SK-N-SH (cell line): ENCODE measurements at regions not wholly inside any gene's neighbourhood (a gene's known extent, or its start where the extent isn't known, plus 50 kb on each side); places are given as distances from the start of the nearest gene placed in this dataset.

Experiments used
- CTCF ChIA-PET: fragments of 300-600, 350-600 bp; formaldehyde crosslinking; extraction: SDS; loops from one replicate; lab custom pipeline; 2021; lab: Yijun Ruan, JAX
- POLR2A ChIA-PET: fragments of 350-600 bp; sonication (Branson Sonifier 250); formaldehyde crosslinking; extraction: SDS; loops from one replicate; lab custom pipeline; 2020; ENCODE audit warnings: antibody characterized with exemption, inconsistent platforms; lab: Yijun Ruan, JAX
- DNase-seq: peaks from one replicate; pipeline ENCODE4 v3.0.0; 2012
- H2AFZ ChIP-seq: fragments of 200-600 bp; sonication (generic); 2 replicates; pipeline ENCODE4 v1.8.1; 2016; ENCODE audit warnings: antibody characterized with exemption, mild to moderate bottlenecking, low read depth
- H3F3A ChIP-seq: fragments of 200-600 bp; sonication (generic); replicated peaks from 2 replicates; pipeline ENCODE3; 2016; ENCODE audit warnings: antibody characterized with exemption, mild to moderate bottlenecking; ENCODE audit not compliant: insufficient read depth
- H3K27ac ChIP-seq, 2 experiments: fragments of 200-500 bp in 1 of 2; fragments of 200-600 bp in 1 of 2; sonication (Bioruptor generic) in 1 of 2; sonication (generic), shearing (Covaris generic) in 1 of 2; 2 replicates each; pipeline versions ENCODE4 v1.5.1 to v1.6.1; 2014 to 2016; ENCODE audit warnings: low read depth in 2 of 2, inconsistent platforms in 1 of 2, low read length in 1 of 2, mild to moderate bottlenecking in 1 of 2, mixed read lengths in 1 of 2
- H3K27me3 ChIP-seq: fragments of 200-600 bp; sonication (generic), shearing (Covaris generic); 2 replicates; pipeline ENCODE4 v1.6.1; 2016; ENCODE audit warnings: mixed run types; ENCODE audit not compliant: insufficient read depth
- H3K36me3 ChIP-seq, 2 experiments: fragments of 200-500 bp in 1 of 2; fragments of 200-600 bp in 1 of 2; sonication (Bioruptor generic) in 1 of 2; sonication (generic) in 1 of 2; replicated peaks in 1 of 2; 2 replicates each; pipeline versions ENCODE3 to v1.5.1; 2014 to 2016; ENCODE audit warnings: low read length in 1 of 2, mild to moderate bottlenecking in 1 of 2; ENCODE audit not compliant: insufficient read depth in 2 of 2, control insufficient read depth in 1 of 2
- H3K4me1 ChIP-seq, 2 experiments: fragments of 200-500 bp in 1 of 2; fragments of 200-600 bp in 1 of 2; sonication (Bioruptor generic) in 1 of 2; sonication (generic), shearing (Covaris generic) in 1 of 2; 2 replicates each; pipeline versions ENCODE4 v1.5.1 to v1.6.1; 2014 to 2016; ENCODE audit warnings: low read depth in 1 of 2, low read length in 1 of 2, mixed run types in 1 of 2; ENCODE audit not compliant: insufficient read depth in 2 of 2, control insufficient read depth in 1 of 2
- H3K4me2 ChIP-seq: fragments of 200-600 bp; sonication (generic), shearing (Covaris generic); 2 replicates; pipeline ENCODE4 v1.6.1; 2017; ENCODE audit warnings: mixed run types
- H3K4me3 ChIP-seq, 2 experiments: fragments of 200-500 bp in 1 of 2; fragments of 200-600 bp in 1 of 2; sonication (Bioruptor generic) in 1 of 2; sonication (generic), shearing (Covaris generic) in 1 of 2; 2 replicates each; pipeline versions ENCODE4 v1.5.1 to v1.8.1; 2014 to 2016; ENCODE audit warnings: low read depth in 2 of 2, inconsistent platforms in 1 of 2, low read length in 1 of 2, mild to moderate bottlenecking in 1 of 2, mixed read lengths in 1 of 2, moderate library complexity in 1 of 2
- H3K79me2 ChIP-seq: fragments of 200-600 bp; sonication (generic); 2 replicates; pipeline ENCODE4 v1.8.1; 2017; ENCODE audit warnings: mild to moderate bottlenecking; ENCODE audit not compliant: insufficient read depth
- H3K9ac ChIP-seq: fragments of 200-600 bp; sonication (generic); 2 replicates; pipeline ENCODE4 v1.6.1; 2017; ENCODE audit warnings: mixed run types
- H3K9me2 ChIP-seq: fragments of 200-600 bp; sonication (generic); 2 replicates; pipeline ENCODE4 v1.6.1; 2017; ENCODE audit warnings: mixed run types
- H3K9me3 ChIP-seq: fragments of 200-600 bp; sonication (generic); 2 replicates; pipeline ENCODE4 v1.6.1; 2017; ENCODE audit warnings: mixed run types, mild to moderate bottlenecking, moderate library complexity
- H4K20me1 ChIP-seq: fragments of 200-600 bp; sonication (generic); 2 replicates; pipeline ENCODE4 v1.6.1; 2017; ENCODE audit warnings: mild to moderate bottlenecking, mixed run types; ENCODE audit not compliant: insufficient read depth
- CHD2 ChIP-seq: fragments of 150-350 bp; IDR thresholded peaks from 2 replicates; pipeline ENCODE4 v1.6.1; 2018; ENCODE audit warnings: low read length; ENCODE audit not compliant: partially characterized antibody
- EZH2phosphoT487 ChIP-seq: fragments of 200-600 bp; sonication (generic); IDR thresholded peaks from 2 replicates; pipeline ENCODE4 v1.6.1; 2017; ENCODE audit warnings: low read depth, mixed run types, mild to moderate bottlenecking, antibody characterized with exemption, moderate library complexity, borderline replicate concordance
- GABPA ChIP-seq: IDR thresholded peaks from 2 replicates; pipeline ENCODE4 v1.4.0; 2012; ENCODE audit warnings: low read depth, mild to moderate bottlenecking
- GATA2 ChIP-seq: sonication (generic); formaldehyde crosslinking; IDR thresholded peaks from 2 replicates; pipeline ENCODE4 v1.5.0; 2020; ENCODE audit warnings: mild to moderate bottlenecking, missing genetic modification reagents
- IRF3 ChIP-seq: fragments of 150-350 bp; IDR thresholded peaks from 2 replicates; pipeline ENCODE4 v1.6.1; 2016; ENCODE audit warnings: mild to moderate bottlenecking, low read depth, low read length
- JUND ChIP-seq: IDR thresholded peaks from 2 replicates; pipeline ENCODE4 v1.4.0; 2012
- PBX3 ChIP-seq: IDR thresholded peaks from 2 replicates; pipeline ENCODE4; 2012
- POLR2AphosphoS5 ChIP-seq: IDR thresholded peaks from 2 replicates; pipeline ENCODE4 v1.6.1; 2012; ENCODE audit warnings: low read depth, low read length
- RCOR1 ChIP-seq: fragments of 150-350 bp; IDR thresholded peaks from 2 replicates; pipeline ENCODE4 v1.6.1; 2017; ENCODE audit warnings: antibody characterized with exemption, low read length
- TAF1 ChIP-seq: IDR thresholded peaks from 2 replicates; pipeline ENCODE4 v1.6.1; 2012; ENCODE audit warnings: low read depth, mild to moderate bottlenecking, low read length, moderate library complexity, borderline replicate concordance
- TEAD4 ChIP-seq: IDR thresholded peaks from 2 replicates; pipeline ENCODE4 v1.4.0; 2012; ENCODE audit warnings: mild to moderate bottlenecking, borderline replicate concordance; ENCODE audit not compliant: insufficient read depth
- ZBTB33 ChIP-seq: IDR thresholded peaks from 2 replicates; pipeline ENCODE4 v1.4.0; 2012; ENCODE audit warnings: low read depth, borderline replicate concordance
- WGBS: methylation state at CpG from one replicate; pipeline ENCODE4 v1.1.6; 2017; ENCODE audit warnings: low lambda C conversion rate; 5-methylcytosine and 5-hydroxymethylcytosine counted together

- H3K4me1 ChIP-seq = no peaks in the 10 kb centered on the region
- H3F3A ChIP-seq = peaks cover 3% of the 10 kb centered on the region
- POLR2A ChIA-PET = no interaction called here
- H3K79me2 ChIP-seq = no peaks in the 10 kb centered on the region
- H4K20me1 ChIP-seq = no peaks in the 10 kb centered on the region
- no peaks in the 10 kb centered on the region; the same call in 1 of the 2 replicates for H3K9me3 ChIP-seq
- no peak overlapping the region for H3K4me3 ChIP-seq
- WGBS = 87% methylated on average over 9 of the region's 9 CpGs
- DNase-seq = no peak
- H3K4me2 ChIP-seq = no peak overlapping the region
- no peak for TF ChIP-seq IRF3
- TF ChIP-seq CHD2 = no peak
- TF ChIP-seq EZH2phosphoT487 = no peak
- no peak for TF ChIP-seq POLR2AphosphoS5
- no peak for TF ChIP-seq TAF1
- no peak for TF ChIP-seq PBX3
- TF ChIP-seq RCOR1 = no peak
- TF ChIP-seq TEAD4 = no peak
- no peak for TF ChIP-seq GATA2 (CRISPR knock-in tag)
- no peak for TF ChIP-seq ZBTB33
- TF ChIP-seq JUND = no peak
- no peak for TF ChIP-seq GABPA
- H3K27me3 ChIP-seq = no peaks in the 10 kb centered on the region
- CTCF ChIA-PET = interaction anchor here (1.2 to 2.7 kb wide), 2 partner anchors 12 to 275 kb away, joined by 3 to 11 read pairs; no protein-coding TSS in a partner anchor
- H3K27ac ChIP-seq = no peak overlapping the region
- no peak overlapping the region for H2AFZ ChIP-seq
- H3K9ac ChIP-seq = no peak overlapping the region
- no peaks in the 10 kb centered on the region for H3K9me2 ChIP-seq
- H3K36me3 ChIP-seq = no peaks in the 10 kb centered on the region
Measured at GRCh38 chr5:13994621-13995253, 50.2 kb upstream of the DNAH5 start.
